22Rv1 (cell line): ENCODE measurements at regions not wholly inside any gene's neighbourhood (a gene's known extent, or its start where the extent isn't known, plus 50 kb on each side); places are given as distances from the start of the nearest gene placed in this dataset.

Experiments
- CTCF ChIP-seq: fragments of 450-650 bp; IDR thresholded peaks from 2 replicates; pipeline ENCODE4 v1.5.1; 2017; ENCODE audit warnings: mild to moderate bottlenecking
- ZFX ChIP-seq: fragments of 450-650 bp; IDR thresholded peaks from 2 replicates; pipeline ENCODE4 v1.6.1; 2017; ENCODE audit warnings: antibody characterized with exemption, borderline replicate concordance

GRCh38 chr4:13797061-13797460 is 169.5 kb upstream of the BOD1L1 start:
- no peak for TF ChIP-seq CTCF
- TF ChIP-seq ZFX: no peak
